Liver (tissue), 8 donors: ENCODE measurements at regions not wholly inside any gene's neighbourhood (a gene's known extent, or its start where the extent isn't known, plus 50 kb on each side); places are given as distances from the start of the nearest gene placed in this dataset.

ENCODE experiments used
- DNase-seq: peaks from one replicate; pipeline ENCODE4 v3.0.0-alpha.2; 2017; ENCODE audit warnings: low spot score
- H3K27ac ChIP-seq, 2 donors: one replicate each; pipeline ENCODE4 v1.7.0; 2013; ENCODE audit warnings: inconsistent platforms in 2 of 2, low read length in 2 of 2, control low read depth in 1 of 2, low read depth in 1 of 2, mild to moderate bottlenecking in 1 of 2
- H3K27me3 ChIP-seq, 4 donors: one replicate each; pipeline versions ENCODE4 v1.6.1 to v1.7.0; 2013; ENCODE audit warnings: low read length in 3 of 4, inconsistent platforms in 1 of 4, mild to moderate bottlenecking in 1 of 4, moderate library complexity in 1 of 4; ENCODE audit not compliant: control insufficient read depth in 4 of 4, insufficient read depth in 4 of 4
- H3K36me3 ChIP-seq, 4 donors: one replicate each; pipeline versions ENCODE4 v1.6.1 to v1.7.0; 2013; ENCODE audit warnings: low read length in 3 of 4, mild to moderate bottlenecking in 3 of 4, low read depth in 1 of 4, moderate library complexity in 1 of 4; ENCODE audit not compliant: control insufficient read depth in 4 of 4, insufficient read depth in 3 of 4
- H3K4me1 ChIP-seq, 4 donors: one replicate each; pipeline versions ENCODE4 v1.6.1 to v1.7.0; 2013; ENCODE audit warnings: low read length in 3 of 4, mild to moderate bottlenecking in 3 of 4, moderate library complexity in 1 of 4; ENCODE audit not compliant: control insufficient read depth in 4 of 4, insufficient read depth in 4 of 4
- H3K4me3 ChIP-seq, 3 donors: one replicate each; pipeline versions ENCODE4 v1.6.1 to v1.7.0; 2013; ENCODE audit warnings: low read length in 3 of 3, control low read depth in 1 of 3, low read depth in 1 of 3, mild to moderate bottlenecking in 1 of 3
- H3K9ac ChIP-seq, 2 donors: one replicate each; pipeline ENCODE4 v1.7.0; 2013; ENCODE audit warnings: low read length in 2 of 2, mild to moderate bottlenecking in 2 of 2, moderate library complexity in 2 of 2, control low read depth in 1 of 2, low read depth in 1 of 2
- H3K9me3 ChIP-seq, 4 donors: one replicate each; pipeline versions ENCODE4 v1.6.1 to v1.7.0; 2013; ENCODE audit warnings: low read length in 3 of 4; ENCODE audit not compliant: control insufficient read depth in 4 of 4
- ATF3 ChIP-seq: IDR thresholded peaks from 2 replicates; pipeline ENCODE4 v1.6.1; 2016; ENCODE audit warnings: antibody characterized with exemption
- CTCF ChIP-seq: fragments of 150-350 bp; IDR thresholded peaks from 2 replicates; pipeline ENCODE4 v1.5.1; 2017; ENCODE audit warnings: improper control_type of control experiment, low read depth, low read length; ENCODE audit not compliant: missing input control
- EGR1 ChIP-seq, 2 donors: IDR thresholded peaks; 2 replicates each; pipeline ENCODE4 v1.6.1; 2016 to 2018; ENCODE audit warnings: antibody characterized with exemption in 2 of 2, low read depth in 2 of 2
- FOXA1 ChIP-seq: IDR thresholded peaks from 2 replicates; pipeline ENCODE4 v1.6.1; 2016; ENCODE audit warnings: antibody characterized with exemption
- FOXA2 ChIP-seq: IDR thresholded peaks from 2 replicates; pipeline ENCODE4 v1.6.1; 2016; ENCODE audit warnings: antibody characterized with exemption
- GABPA ChIP-seq, 2 donors: IDR thresholded peaks in 1 of 2; conservative IDR thresholded peaks in 1 of 2; 2 replicates each; pipeline ENCODE4 v1.6.1; 2016; ENCODE audit warnings: antibody characterized with exemption in 2 of 2, mild to moderate bottlenecking in 1 of 2, moderate library complexity in 1 of 2
- HNF4A ChIP-seq, 2 donors: conservative IDR thresholded peaks; 2 replicates each; pipeline ENCODE4 v1.6.1; 2016; ENCODE audit warnings: antibody characterized with exemption in 2 of 2, mild to moderate bottlenecking in 2 of 2
- HNF4G ChIP-seq: IDR thresholded peaks from 2 replicates; pipeline ENCODE4 v1.6.1; 2016; ENCODE audit warnings: antibody characterized with exemption
- JUND ChIP-seq, 2 donors: IDR thresholded peaks; 2 replicates each; pipeline ENCODE4 v1.6.1; 2016; ENCODE audit warnings: antibody characterized with exemption in 2 of 2
- MAX ChIP-seq: IDR thresholded peaks from 2 replicates; pipeline ENCODE4 v1.6.1; 2016; ENCODE audit warnings: antibody characterized with exemption
- NR2F2 ChIP-seq: IDR thresholded peaks from 2 replicates; pipeline ENCODE4 v1.6.1; 2016; ENCODE audit warnings: antibody characterized with exemption
- RAD21 ChIP-seq, 2 donors: IDR thresholded peaks; 2 replicates each; pipeline ENCODE4 v1.6.1; 2016; ENCODE audit warnings: antibody characterized with exemption in 2 of 2, mild to moderate bottlenecking in 2 of 2
- REST ChIP-seq: IDR thresholded peaks from 2 replicates; pipeline ENCODE4 v1.6.1; 2016; ENCODE audit warnings: antibody characterized with exemption, mild to moderate bottlenecking
- RXRA ChIP-seq, 2 donors: IDR thresholded peaks; 2 replicates each; pipeline ENCODE4 v1.6.1; 2017 to 2018; ENCODE audit warnings: antibody characterized with exemption in 2 of 2, mild to moderate bottlenecking in 1 of 2
- SP1 ChIP-seq: IDR thresholded peaks from 2 replicates; pipeline ENCODE4 v1.6.1; 2018; ENCODE audit warnings: antibody characterized with exemption, mild to moderate bottlenecking
- TAF1 ChIP-seq: conservative IDR thresholded peaks from 2 replicates; pipeline ENCODE4 v1.6.1; 2016; ENCODE audit warnings: antibody characterized with exemption, mild to moderate bottlenecking
- YY1 ChIP-seq: IDR thresholded peaks from 2 replicates; pipeline ENCODE4 v1.6.1; 2016; ENCODE audit warnings: antibody characterized with exemption, mild to moderate bottlenecking
- ZBTB33 ChIP-seq: IDR thresholded peaks from 2 replicates; pipeline ENCODE4 v1.6.1; 2016; ENCODE audit warnings: antibody characterized with exemption
- WGBS: extraction: QIAGEN DNeasy Blood & Tissue Kit; methylation state at CpG from one replicate; pipeline ENCODE4 v1.1.7; 2013; 5-methylcytosine and 5-hydroxymethylcytosine counted together
- donor health status: healthy.
- donor health status: healthy.
- donor health status: healthy.
- donor health status: healthy.
- donor health status: healthy.

- H3K27ac ChIP-seq: no peak overlapping the region
- DNase-seq: no peak
- TF ChIP-seq SP1 (no peak), FOXA1 (no peak), ZBTB33 (no peak), RXRA (IDR thresholded peaks at IDR 0.05) (no peak), MAX (no peak), EGR1 (IDR thresholded peaks at IDR 0.05; ENCODE audit: low read depth in 2 of 2) (no peak), CTCF (no peak), HNF4G (no peak), TAF1 (no peak), JUND (IDR thresholded peaks at IDR 0.05) (no peak), FOXA2 (no peak), RAD21 (IDR thresholded peaks at IDR 0.05) (no peak), REST (no peak), YY1 (no peak), NR2F2 (no peak), GABPA (IDR thresholded peaks at IDR 0.05 in 1 of 2, conservative IDR thresholded peaks at IDR 0.05 in 1 of 2) (no peak), HNF4A (conservative IDR thresholded peaks at IDR 0.05) (no peak), ATF3 (no peak)
- 87% methylated on average over 9 of the region's 9 CpGs for WGBS
- no peaks in the 10 kb centered on the region for H3K36me3 ChIP-seq
- H3K9me3 ChIP-seq: no peaks in the 10 kb centered on the region
- no peaks in the 10 kb centered on the region for H3K27me3 ChIP-seq
- no peak overlapping the region for H3K4me3 ChIP-seq
- H3K4me1 ChIP-seq: peaks cover 4 to 22% (median 16%) of the 10 kb centered on the region in 4 donors
- H3K9ac ChIP-seq: no peak overlapping the region
Observed at GRCh38 chr13:111555903-111556302, 235.5 kb downstream of the TEX29 start.
